ENCODE measurements at regions not wholly inside any gene's neighbourhood (a gene's known extent, or its start where the extent isn't known, plus 50 kb on each side); places are given as distances from the start of the nearest gene placed in this dataset.
"Not testable (repeated sequence)": the region's sequence is repeated elsewhere in the genome, so short reads cannot be mapped to it uniquely, and the experiment has no call there.

- DNase-seq (ENCODE audit: low spot score): no peak
Measured at GRCh38 chrX:150052226-150052625, 113.9 kb upstream of the EOLA2 start.

- DNase-seq (ENCODE audit: low spot score): no peak
Measured at GRCh38 chrX:150058728-150059127, 120.4 kb upstream of the EOLA2 start.

GRCh38 chrX:150060406-150060805 is 122.1 kb upstream of the EOLA2 start:
- DNase-seq (ENCODE audit: low spot score): no peak

- no peak for DNase-seq (ENCODE audit: low spot score)
Measured at GRCh38 chrX:150062292-150063137, 124.2 kb upstream of the EOLA2 start.

GRCh38 chrX:150063138-150063518 is 124.8 kb upstream of the EOLA2 start:
- no peak for DNase-seq (ENCODE audit: low spot score)

- DNase-seq (ENCODE audit: low spot score): no peak
Measured at GRCh38 chrX:150063674-150064073, 125.4 kb upstream of the EOLA2 start.

GRCh38 chrX:150074175-150074574 is 135.9 kb upstream of the EOLA2 start:
- no peak for DNase-seq (ENCODE audit: low spot score)

GRCh38 chrX:150080497-150080896 is 142.2 kb upstream of the EOLA2 start:
- no peak for DNase-seq (ENCODE audit: low spot score)

- no peak for DNase-seq (ENCODE audit: low spot score)
Measured at GRCh38 chrX:150081076-150081475, 142.8 kb upstream of the EOLA2 start.

GRCh38 chrX:150084496-150085229 is 146.4 kb upstream of the EOLA2 start:
- no peak for DNase-seq (ENCODE audit: low spot score)

- DNase-seq (ENCODE audit: low spot score): no peak
Measured at GRCh38 chrX:150085881-150086280, 147.6 kb upstream of the EOLA2 start.

- DNase-seq (ENCODE audit: low spot score): no peak
Measured at GRCh38 chrX:150086371-150086770, 148.1 kb upstream of the EOLA2 start.

- DNase-seq (ENCODE audit: low spot score): no peak
Measured at GRCh38 chrX:150087612-150088011, 149.3 kb upstream of the EOLA2 start.

GRCh38 chrX:150088042-150088441 is 149.8 kb upstream of the EOLA2 start:
- no peak for DNase-seq (ENCODE audit: low spot score)

- DNase-seq (ENCODE audit: low spot score): no peak
Measured at GRCh38 chrX:150088766-150089518, 150.7 kb upstream of the EOLA2 start.

GRCh38 chrX:150091300-150091699 is 153.0 kb upstream of the EOLA2 start:
- DNase-seq (ENCODE audit: low spot score): not testable (repeated sequence)

- DNase-seq (ENCODE audit: low spot score): no peak
Measured at GRCh38 chrX:150092549-150092948, 154.3 kb upstream of the EOLA2 start.

- no peak for DNase-seq (ENCODE audit: low spot score)
Measured at GRCh38 chrX:150094375-150094774, 156.1 kb upstream of the EOLA2 start.

- DNase-seq (ENCODE audit: low spot score): no peak
Measured at GRCh38 chrX:150094996-150095395, 156.7 kb upstream of the EOLA2 start.

- DNase-seq (ENCODE audit: low spot score): no peak
Measured at GRCh38 chrX:150099316-150099715, 161.0 kb upstream of the EOLA2 start.

GRCh38 chrX:150100261-150100660 is 162.0 kb upstream of the EOLA2 start:
- DNase-seq (ENCODE audit: low spot score): no peak

GRCh38 chrX:150118476-150118875 is 180.2 kb upstream of the EOLA2 start:
- DNase-seq (ENCODE audit: low spot score): no peak

GRCh38 chrX:150119323-150119722 is 181.0 kb upstream of the EOLA2 start:
- no peak for DNase-seq (ENCODE audit: low spot score)

All from CD4-positive, alpha-beta T cell treated with Interleukin-15 for 4 hours (primary cell).